T-helper 17 cell (primary cell): ENCODE measurements at regions not wholly inside any gene's neighbourhood (a gene's known extent, or its start where the extent isn't known, plus 50 kb on each side); places are given as distances from the start of the nearest gene placed in this dataset.
"Not testable (repeated sequence)": the region's sequence is repeated elsewhere in the genome, so short reads cannot be mapped to it uniquely, and the experiment has no call there.

Source experiments
- ATAC-seq: fragments of 150-1000 bp; cut with Tn5 transposase; 2 replicates; pipeline ENCODE4 v1.10.0; 2021; ENCODE audit warnings: mild to moderate bottlenecking, moderate library complexity
- DNase-seq, 3 donors: peaks; one replicate each; pipeline versions ENCODE4 v3.0.0 to v3.0.0-alpha.2; 2020 to 2021
- H3K9me3 ChIP-seq: one replicate; pipeline ENCODE4 v1.7.0; 2013; ENCODE audit warnings: low read length, mild to moderate bottlenecking; ENCODE audit not compliant: control insufficient read depth, poor library complexity, severe bottlenecking
- H3K27ac Mint-ChIP-seq: one replicate; pipeline ENCODE4 v1.8.0; 2022; ENCODE audit warnings: mild to moderate bottlenecking, moderate library complexity, mixed read lengths
- H3K27me3 Mint-ChIP-seq: one replicate; pipeline ENCODE4 v1.8.0; 2022; ENCODE audit warnings: mixed read lengths
- H3K36me3 Mint-ChIP-seq: one replicate; pipeline ENCODE4 v1.8.0; 2022; ENCODE audit warnings: low read depth, mixed read lengths
- H3K4me1 Mint-ChIP-seq: one replicate; pipeline ENCODE4 v1.8.0; 2022; ENCODE audit warnings: mild to moderate bottlenecking, mixed read lengths
- H3K4me3 Mint-ChIP-seq: one replicate; pipeline ENCODE4 v1.8.0; 2022; ENCODE audit warnings: mild to moderate bottlenecking, moderate library complexity, mixed read lengths

GRCh38 chr16:88200154-88200895, 182.4 kb upstream of the ZNF469 start:
- ATAC-seq, H3K9me3 ChIP-seq, DNase-seq, H3K36me3 Mint-ChIP-seq, H3K4me1 Mint-ChIP-seq, H3K27ac Mint-ChIP-seq, H3K27me3 Mint-ChIP-seq, H3K4me3 Mint-ChIP-seq: not testable (repeated sequence)

GRCh38 chr16:88200896-88201185, 181.9 kb upstream of the ZNF469 start:
- no peaks in the 10 kb centered on the region for H3K9me3 ChIP-seq
- ATAC-seq (no peak), DNase-seq (no peak)
- Mint-ChIP-seq H3K4me1 (no peaks in the 10 kb centered on the region), H3K27me3 (peaks cover 10% of the 10 kb centered on the region), H3K27ac (no peak overlapping the region), H3K4me3 (no peak overlapping the region), H3K36me3 (no peaks in the 10 kb centered on the region)

- H3K27ac Mint-ChIP-seq, H3K9me3 ChIP-seq, H3K36me3 Mint-ChIP-seq, DNase-seq, H3K4me3 Mint-ChIP-seq, H3K4me1 Mint-ChIP-seq, ATAC-seq: not testable (repeated sequence)
- peaks cover 10% of the 10 kb centered on the region for H3K27me3 Mint-ChIP-seq
Measured at GRCh38 chr16:88201611-88202010, 181.1 kb upstream of the ZNF469 start.

GRCh38 chr16:88202207-88202745, 180.5 kb upstream of the ZNF469 start:
- Mint-ChIP-seq H3K27ac (no peak overlapping the region), H3K4me3 (no peak overlapping the region), H3K4me1 (no peaks in the 10 kb centered on the region), H3K36me3 (no peaks in the 10 kb centered on the region), H3K27me3 (peaks cover 10% of the 10 kb centered on the region)
- ATAC-seq: no peak
- no peak for DNase-seq
- H3K9me3 ChIP-seq: no peaks in the 10 kb centered on the region

GRCh38 chr16:88202856-88203681, 179.7 kb upstream of the ZNF469 start:
- not testable (repeated sequence) for H3K27ac Mint-ChIP-seq, H3K9me3 ChIP-seq, DNase-seq, H3K4me3 Mint-ChIP-seq, H3K4me1 Mint-ChIP-seq, ATAC-seq, H3K36me3 Mint-ChIP-seq
- peaks cover 10% of the 10 kb centered on the region for H3K27me3 Mint-ChIP-seq

- H3K4me3 Mint-ChIP-seq, H3K36me3 Mint-ChIP-seq, DNase-seq, H3K27ac Mint-ChIP-seq, H3K4me1 Mint-ChIP-seq, H3K9me3 ChIP-seq, ATAC-seq: not testable (repeated sequence)
- peaks cover 10% of the 10 kb centered on the region for H3K27me3 Mint-ChIP-seq
Measured at GRCh38 chr16:88204131-88205110, 178.3 kb upstream of the ZNF469 start.

GRCh38 chr16:88205482-88205881, 177.3 kb upstream of the ZNF469 start:
- not testable (repeated sequence) for H3K4me3 Mint-ChIP-seq, H3K27ac Mint-ChIP-seq, DNase-seq, H3K9me3 ChIP-seq, ATAC-seq, H3K4me1 Mint-ChIP-seq, H3K36me3 Mint-ChIP-seq
- H3K27me3 Mint-ChIP-seq: peaks cover 10% of the 10 kb centered on the region

GRCh38 chr16:88206006-88206405, 176.8 kb upstream of the ZNF469 start:
- H3K27me3 Mint-ChIP-seq: peaks cover 10% of the 10 kb centered on the region

GRCh38 chr16:88206516-88206915, 176.2 kb upstream of the ZNF469 start:
- not testable (repeated sequence) for DNase-seq, H3K4me1 Mint-ChIP-seq, ATAC-seq, H3K9me3 ChIP-seq, H3K4me3 Mint-ChIP-seq, H3K36me3 Mint-ChIP-seq, H3K27ac Mint-ChIP-seq
- peaks cover 10% of the 10 kb centered on the region for H3K27me3 Mint-ChIP-seq

More at GRCh38 chr16:88206006-88206405, 176.8 kb upstream of the ZNF469 start:
- not testable (repeated sequence) for H3K4me3 Mint-ChIP-seq, H3K9me3 ChIP-seq, H3K27ac Mint-ChIP-seq, DNase-seq, ATAC-seq, H3K4me1 Mint-ChIP-seq, H3K36me3 Mint-ChIP-seq

- DNase-seq (no peak), ATAC-seq (no peak)
- H3K4me3 Mint-ChIP-seq: no peak overlapping the region
- no peaks in the 10 kb centered on the region for H3K4me1 Mint-ChIP-seq
- H3K27ac Mint-ChIP-seq: no peak overlapping the region
- H3K36me3 Mint-ChIP-seq: no peaks in the 10 kb centered on the region
- H3K27me3 Mint-ChIP-seq: peaks cover 10% of the 10 kb centered on the region
- no peaks in the 10 kb centered on the region for H3K9me3 ChIP-seq
Measured at GRCh38 chr16:88208112-88208511, 174.6 kb upstream of the ZNF469 start.

GRCh38 chr16:88208776-88209175, 174.0 kb upstream of the ZNF469 start:
- not testable (repeated sequence) for ATAC-seq, H3K27me3 Mint-ChIP-seq, DNase-seq, H3K4me3 Mint-ChIP-seq, H3K4me1 Mint-ChIP-seq, H3K36me3 Mint-ChIP-seq, H3K27ac Mint-ChIP-seq, H3K9me3 ChIP-seq

GRCh38 chr16:88209579-88209978, 173.2 kb upstream of the ZNF469 start:
- not testable (repeated sequence) for H3K36me3 Mint-ChIP-seq, ATAC-seq, H3K27me3 Mint-ChIP-seq, DNase-seq, H3K27ac Mint-ChIP-seq, H3K4me1 Mint-ChIP-seq, H3K9me3 ChIP-seq, H3K4me3 Mint-ChIP-seq

- H3K4me3 Mint-ChIP-seq, H3K4me1 Mint-ChIP-seq, H3K27me3 Mint-ChIP-seq, DNase-seq, H3K36me3 Mint-ChIP-seq, H3K9me3 ChIP-seq, ATAC-seq, H3K27ac Mint-ChIP-seq: not testable (repeated sequence)
Measured at GRCh38 chr16:88213937-88214336, 168.8 kb upstream of the ZNF469 start.
